ENCODE measurements at regions not wholly inside any gene's neighbourhood (a gene's known extent, or its start where the extent isn't known, plus 50 kb on each side); places are given as distances from the start of the nearest gene placed in this dataset.

GRCh38 chr5:2015124-2015848 is 132.6 kb upstream of the IRX4 start:
- DNase-seq: no peak

GRCh38 chr5:2014058-2014610 is 131.4 kb upstream of the IRX4 start:
- no peak for DNase-seq

- no peak for DNase-seq
Observed at GRCh38 chr5:2013301-2014057, 130.8 kb upstream of the IRX4 start.

GRCh38 chr5:2012885-2013284 is 130.2 kb upstream of the IRX4 start:
- no peak for DNase-seq

- no peak for DNase-seq
Observed at GRCh38 chr5:2011481-2012411, 129.0 kb upstream of the IRX4 start.

GRCh38 chr5:2010940-2011339 is 128.2 kb upstream of the IRX4 start:
- no peak for DNase-seq

- no peak for DNase-seq
Observed at GRCh38 chr5:2009986-2010914, 127.5 kb upstream of the IRX4 start.

GRCh38 chr5:2008851-2009629 is 126.3 kb upstream of the IRX4 start:
- no peak for DNase-seq

- DNase-seq: no peak
Observed at GRCh38 chr5:2007878-2008501, 125.3 kb upstream of the IRX4 start.

- no peak for DNase-seq
Observed at GRCh38 chr5:2007496-2007877, 124.8 kb upstream of the IRX4 start.

- no peak for DNase-seq
Observed at GRCh38 chr5:2006971-2007291, 124.2 kb upstream of the IRX4 start.

- DNase-seq: no peak
Observed at GRCh38 chr5:2006193-2006970, 123.7 kb upstream of the IRX4 start.

GRCh38 chr5:2005101-2006041 is 122.6 kb upstream of the IRX4 start:
- no peak for DNase-seq

- DNase-seq: no peak
Observed at GRCh38 chr5:2003690-2004365, 121.1 kb upstream of the IRX4 start.

GRCh38 chr5:2003206-2003605 is 120.5 kb upstream of the IRX4 start:
- no peak for DNase-seq

- no peak for DNase-seq
Observed at GRCh38 chr5:2001300-2001699, 118.6 kb upstream of the IRX4 start.

- DNase-seq: no peak
Observed at GRCh38 chr5:2000591-2000990, 117.9 kb upstream of the IRX4 start.

GRCh38 chr5:1999794-2000193 is 117.1 kb upstream of the IRX4 start:
- DNase-seq: no peak
